Gastrocnemius medialis (tissue), 4 donors: ENCODE measurements at regions not wholly inside any gene's neighbourhood (a gene's known extent, or its start where the extent isn't known, plus 50 kb on each side); places are given as distances from the start of the nearest gene placed in this dataset.

Experiments
- CTCF ChIP-seq, 5 experiments: fragments of 450-650 bp in 3 of 5; fragments of 200-600 bp in 2 of 5; sonication (generic) in 2 of 5; IDR thresholded peaks in 4 of 5; conservative IDR thresholded peaks in 1 of 5; 1 replicate in 4 of 5; 2 replicates in 1 of 5; pipeline ENCODE4 v1.5.1; 2016 to 2019; ENCODE audit warnings: antibody characterized with exemption in 5 of 5, mild to moderate bottlenecking in 3 of 5, moderate library complexity in 3 of 5
- POLR2A ChIP-seq, 2 donors: fragments of 450-650 bp; IDR thresholded peaks; one replicate each; pipeline ENCODE4 v1.6.1; 2017; ENCODE audit warnings: antibody characterized with exemption in 2 of 2, mild to moderate bottlenecking in 2 of 2, moderate library complexity in 2 of 2

GRCh38 chr13:23995283-23996073, 98.2 kb upstream of the C1QTNF9B start:
- TF ChIP-seq CTCF (IDR thresholded peaks at IDR 0.05 in 4 of 5, conservative IDR thresholded peaks at IDR 0.05 in 1 of 5): no peak
- TF ChIP-seq POLR2A (IDR thresholded peaks at IDR 0.05): no peak
